HG03064 (cell line): ENCODE measurements at regions not wholly inside any gene's neighbourhood (a gene's known extent, or its start where the extent isn't known, plus 50 kb on each side); places are given as distances from the start of the nearest gene placed in this dataset.
"Not testable (repeated sequence)": the region's sequence is repeated elsewhere in the genome, so short reads cannot be mapped to it uniquely, and the experiment has no call there.

Source experiments
- ATAC-seq: cut with Tn5 transposase; IDR thresholded peaks from one replicate; pipeline ENCODE4 v1.9.1; 2021; ENCODE audit warnings: low read depth; ENCODE audit not compliant: unreplicated experiment

GRCh38 chr10:2895594-2896196 is 171.7 kb upstream of the PFKP start:
- no peak for ATAC-seq

DNA sequence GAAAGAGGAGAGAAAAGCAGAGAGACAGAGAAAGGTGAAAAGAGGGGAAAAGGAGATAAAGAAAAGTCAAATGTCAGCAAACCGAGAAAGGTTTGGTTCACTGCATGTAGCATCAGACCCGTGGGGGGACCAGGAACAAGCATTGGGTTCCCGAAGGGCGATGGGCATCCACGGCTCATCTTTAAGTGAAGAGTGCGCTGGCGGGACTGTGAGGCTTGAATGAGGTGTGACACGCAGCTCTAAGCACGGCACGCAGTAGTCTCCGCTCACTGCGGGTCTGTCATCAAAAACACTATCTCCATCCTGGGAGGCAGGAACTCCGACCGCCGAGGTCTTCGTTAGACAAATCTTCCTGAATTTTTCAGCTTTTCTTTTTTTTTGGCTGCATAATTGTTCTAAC is 173.4 kb upstream of the PFKP start:
- no peak for ATAC-seq

DNA sequence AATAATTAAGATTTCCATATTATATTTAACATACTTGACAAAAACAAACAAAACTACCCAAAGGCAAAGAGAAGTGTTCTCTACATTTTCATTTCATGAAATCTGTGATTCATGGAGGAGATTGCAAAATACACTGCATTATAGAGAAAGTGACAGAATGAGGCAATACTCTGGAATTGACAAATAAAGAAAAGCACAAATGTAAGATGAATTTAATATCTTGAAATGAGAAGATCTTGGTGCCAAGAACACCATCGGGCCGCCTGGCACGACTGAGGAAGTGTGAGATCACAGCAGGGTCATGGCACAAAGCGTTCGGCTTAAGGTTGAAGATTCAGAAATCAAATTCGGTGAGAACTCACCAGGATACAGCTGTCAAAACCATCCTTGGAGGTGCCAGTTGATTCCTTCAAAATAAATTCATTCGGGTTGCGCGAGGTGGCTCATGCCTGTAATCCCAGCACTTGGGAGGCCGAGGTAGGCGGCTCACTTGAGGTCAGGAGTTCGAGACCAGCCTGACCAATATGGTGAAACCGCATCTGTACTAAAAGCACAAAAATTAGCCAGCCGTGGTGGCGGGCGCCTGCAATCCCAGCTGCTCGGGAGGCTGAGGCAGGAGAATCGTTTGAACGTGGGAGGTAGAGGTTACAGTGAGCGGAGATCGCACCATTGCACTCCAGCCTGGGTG is 174.0 kb upstream of the PFKP start:
- ATAC-seq, result no peak

GRCh38 chr10:2891770-2892124 is 175.6 kb upstream of the PFKP start:
- ATAC-seq, result no peak

DNA sequence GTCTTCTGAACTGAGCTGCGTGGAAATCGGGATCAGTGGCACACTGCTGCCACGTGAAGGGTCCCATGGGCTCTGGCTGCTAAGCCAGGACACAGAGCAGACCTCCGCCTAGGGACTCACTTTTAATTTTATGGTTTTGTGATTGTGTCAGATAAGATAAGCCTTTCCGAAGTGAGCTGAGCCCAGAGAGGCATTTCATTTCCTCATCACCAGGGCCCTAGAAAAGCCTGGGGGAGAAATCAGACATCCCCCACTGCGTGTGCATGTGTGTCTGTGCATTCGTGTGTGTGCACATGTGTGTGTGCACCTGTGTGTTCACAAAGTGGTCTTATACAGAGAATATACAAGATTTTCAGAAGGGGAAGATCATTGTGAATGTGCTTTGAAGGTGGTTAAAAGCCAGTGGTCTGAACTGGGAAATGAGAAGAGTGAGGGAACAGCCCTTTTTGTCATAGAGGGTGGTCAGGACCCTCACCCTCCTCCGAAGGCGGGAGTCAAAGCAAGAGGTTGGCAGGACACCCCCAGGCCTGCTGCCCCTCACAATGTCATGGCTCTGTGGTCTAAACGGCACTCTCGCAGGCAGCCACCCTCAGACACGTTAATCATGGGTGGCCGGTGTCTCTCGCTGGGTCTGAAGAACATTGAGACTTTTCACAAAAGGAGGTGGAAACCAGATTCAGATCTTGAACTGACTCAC is 176.1 kb upstream of the PFKP start:
- no peak for ATAC-seq

- no peak for ATAC-seq
These were observed 177.3 kb upstream of the PFKP start for GRCh38 chr10:2890093-2890492.

DNA sequence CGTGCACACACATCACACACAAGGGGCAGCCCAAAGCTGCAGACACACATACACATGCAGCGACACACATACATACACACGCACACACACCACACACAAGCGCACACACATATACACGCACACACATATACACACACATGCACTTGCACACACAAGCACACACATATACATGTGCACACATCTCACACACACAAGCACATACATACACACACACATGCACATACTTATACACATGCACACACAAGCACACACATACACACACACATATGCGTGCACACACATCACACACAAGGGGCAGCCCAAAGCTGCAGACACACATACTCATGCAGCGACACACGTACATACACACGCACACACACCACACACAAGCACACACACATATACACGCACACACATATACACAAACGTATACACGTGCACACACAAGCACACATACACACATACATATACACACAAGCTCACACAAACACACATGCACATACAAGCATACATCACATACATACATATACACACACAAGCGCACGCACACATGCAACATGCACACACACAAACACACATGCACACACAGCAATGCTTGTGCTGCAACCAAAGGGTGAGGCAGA is 178.8 kb upstream of the PFKP start:
- no peak for ATAC-seq

DNA sequence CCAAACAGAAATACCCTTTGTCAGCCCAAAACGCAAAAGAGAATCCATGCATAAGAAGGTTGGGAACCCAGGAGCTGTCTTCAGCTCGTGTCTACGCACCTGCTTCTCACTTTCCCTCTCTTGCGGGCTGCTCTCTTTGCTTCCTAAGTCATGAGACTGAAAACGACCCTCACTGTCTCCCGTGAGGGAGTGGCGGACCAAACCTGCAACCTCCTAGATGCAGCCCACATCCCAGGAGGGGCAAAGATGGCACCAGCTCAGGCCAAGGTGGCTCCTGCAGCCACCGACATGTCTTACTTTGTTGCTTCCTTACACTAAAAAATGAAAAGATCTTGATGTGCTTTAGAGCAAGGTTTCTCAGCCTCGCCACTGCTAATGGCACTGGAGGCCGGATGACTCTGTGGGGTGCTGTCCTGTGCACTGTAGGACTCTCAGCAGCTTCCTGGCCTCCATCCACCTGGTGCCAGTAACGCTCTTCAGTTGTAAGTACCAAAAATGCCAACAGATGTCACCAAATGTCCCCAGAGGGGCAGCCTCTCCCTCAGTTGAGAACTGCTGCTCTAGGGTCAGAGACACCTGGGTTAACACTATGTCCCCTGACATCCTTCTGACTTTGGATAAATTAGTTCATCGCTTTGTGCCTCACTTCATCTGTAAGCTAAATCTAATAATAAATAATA is 179.8 kb upstream of the PFKP start:
- ATAC-seq, result no peak

DNA sequence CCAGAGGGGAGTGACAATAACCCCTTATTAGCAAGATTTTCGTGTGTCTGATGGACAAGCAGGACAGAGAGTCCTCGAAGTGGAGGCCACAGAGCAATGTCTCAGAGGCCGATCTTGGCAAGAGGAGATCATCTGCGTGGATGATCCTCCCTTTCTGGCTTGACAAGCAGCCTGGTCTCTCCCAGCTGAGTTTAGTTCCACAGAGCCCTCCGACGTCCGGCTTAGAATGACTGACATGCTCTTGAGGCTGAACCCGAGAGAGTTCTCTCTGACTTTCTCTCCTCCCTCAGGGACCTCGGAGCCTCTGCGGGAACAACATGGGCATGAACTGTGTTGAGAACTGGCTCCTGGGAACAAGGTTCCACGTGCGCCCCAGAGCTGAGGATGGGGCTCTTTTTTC is 180.7 kb upstream of the PFKP start:
- ATAC-seq, result no peak

DNA sequence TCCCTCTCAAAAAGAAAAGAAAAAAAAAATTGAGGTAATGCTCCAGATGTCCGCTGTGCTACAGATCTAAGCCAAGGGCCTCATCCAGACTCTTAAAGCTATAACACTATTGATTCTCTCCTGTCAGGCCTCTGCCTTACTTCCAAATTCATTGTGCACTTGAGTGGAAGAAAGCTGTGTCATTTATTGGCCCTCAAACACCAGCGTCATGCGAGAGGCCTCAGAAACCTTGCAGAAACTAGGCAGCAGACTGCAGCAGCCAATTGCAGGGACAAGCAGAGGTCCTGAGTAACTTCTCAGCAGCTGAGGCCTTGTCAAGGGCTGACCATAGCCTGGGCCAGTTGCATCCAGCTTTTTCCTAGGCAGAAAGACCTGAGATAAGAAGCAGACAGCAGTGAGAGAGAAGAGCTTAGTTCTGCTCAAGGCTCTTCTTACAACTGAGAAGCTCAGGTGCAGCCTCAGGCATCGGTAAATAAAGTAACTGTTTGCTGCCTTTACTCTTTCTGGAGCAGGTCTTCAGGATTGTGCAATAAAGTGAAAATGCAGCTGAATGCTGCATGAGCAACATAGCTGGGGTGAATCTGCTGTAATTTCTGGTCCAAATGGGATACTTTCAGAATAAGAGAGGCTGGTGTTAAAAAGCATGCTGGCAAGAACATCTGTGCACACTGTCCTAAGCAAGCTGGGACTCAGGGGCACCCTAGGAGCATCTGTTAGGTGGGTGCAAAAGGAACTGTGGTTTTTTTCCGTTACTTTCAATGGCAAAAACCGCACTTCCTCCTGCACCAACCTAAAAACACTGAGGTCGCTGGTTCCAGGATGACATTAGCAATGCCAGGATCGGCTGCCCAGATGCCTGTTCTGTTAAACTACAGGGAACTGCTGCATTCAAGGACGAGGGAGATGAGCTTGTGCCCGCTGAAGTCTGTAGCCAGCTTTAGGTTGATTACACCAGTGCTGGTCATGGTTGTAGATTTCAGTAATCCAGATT is 181.8 kb upstream of the PFKP start:
- ATAC-seq, result no peak

- ATAC-seq, result not testable (repeated sequence)
These were observed 183.3 kb upstream of the PFKP start for GRCh38 chr10:2883983-2884540.

DNA sequence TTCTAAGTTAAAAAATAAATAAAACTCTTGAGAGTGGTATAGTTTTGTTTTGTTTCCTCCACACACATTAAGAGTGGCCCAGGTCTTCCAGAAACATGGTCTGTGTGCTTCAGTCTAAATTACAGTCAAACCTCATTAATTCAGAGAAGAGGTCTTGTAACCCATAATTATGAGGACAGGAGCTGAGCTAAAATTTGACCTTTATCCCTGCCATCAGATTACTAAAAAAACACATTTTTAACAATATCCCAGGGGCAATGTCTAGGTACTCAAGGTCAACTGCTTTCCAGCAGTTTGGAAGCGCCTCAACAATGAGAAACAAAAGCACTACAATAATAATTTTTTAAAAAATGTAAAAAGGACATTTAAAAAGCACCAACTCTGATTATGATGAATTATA is 184.1 kb upstream of the PFKP start:
- ATAC-seq, result no peak

DNA sequence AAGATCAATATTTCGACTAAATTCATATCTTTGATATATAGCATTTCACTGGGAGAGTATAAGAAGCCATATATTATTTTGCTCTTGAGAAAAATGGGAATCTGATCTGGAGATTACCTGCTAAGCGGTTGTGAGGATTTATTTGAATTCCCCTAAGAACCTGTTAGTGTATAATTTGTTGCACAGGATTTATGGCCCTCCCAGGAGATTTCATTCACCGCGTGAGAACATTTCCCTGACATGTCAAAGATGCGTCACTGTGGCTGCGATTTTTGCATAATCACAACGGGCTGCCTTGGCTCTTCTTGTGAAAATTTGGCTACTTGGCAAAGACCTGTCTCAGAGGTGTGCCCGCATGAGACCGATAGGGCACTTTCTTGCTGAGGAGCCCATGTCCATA is 184.7 kb upstream of the PFKP start:
- no peak for ATAC-seq

GRCh38 chr10:2881720-2882620 is 185.4 kb upstream of the PFKP start:
- ATAC-seq, result no peak

DNA sequence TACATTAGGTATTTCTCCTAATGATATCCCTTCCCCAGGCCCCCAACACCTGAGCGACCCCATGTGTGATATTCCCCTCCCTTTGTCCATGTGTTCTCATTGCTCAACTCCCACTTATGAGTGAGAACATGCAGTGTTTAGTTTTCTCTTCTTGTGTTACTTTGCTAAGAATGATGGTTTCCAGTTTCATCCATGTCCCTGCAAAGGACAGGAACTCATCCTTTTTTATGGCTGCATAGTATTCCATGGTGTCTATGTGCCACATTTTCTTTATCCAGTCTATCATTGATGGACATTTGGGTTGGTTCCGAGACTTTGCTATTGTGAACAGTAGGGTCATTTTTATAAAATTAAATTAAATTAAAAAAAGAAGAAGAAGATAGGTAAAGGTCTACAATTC is 187.3 kb upstream of the PFKP start:
- ATAC-seq, result not testable (repeated sequence)

- ATAC-seq, result no peak
These were observed 188.5 kb upstream of the PFKP start for GRCh38 chr10:2878818-2879217.

DNA sequence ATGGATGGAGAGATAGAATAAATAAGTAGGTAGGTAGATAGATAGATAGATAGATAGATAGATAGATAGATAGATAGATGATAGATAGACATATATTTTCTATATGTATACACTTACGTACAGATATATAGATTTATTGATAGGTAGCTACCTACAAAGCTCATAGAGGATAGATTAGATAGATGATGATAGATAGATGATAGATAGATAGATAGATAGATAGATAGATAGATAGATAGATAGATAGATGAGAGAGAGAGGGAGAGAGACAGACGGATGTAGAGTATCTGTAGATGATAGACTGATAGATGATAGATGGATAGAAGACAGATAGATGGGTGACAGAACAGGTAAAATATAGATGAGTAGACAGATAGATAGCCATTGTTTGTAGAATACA is 191.3 kb upstream of the PFKP start:
- ATAC-seq, result no peak

- no peak for ATAC-seq
These were observed 192.4 kb upstream of the PFKP start for GRCh38 chr10:2874963-2875362.

- ATAC-seq, result no peak
These were observed 193.6 kb upstream of the PFKP start for GRCh38 chr10:2873769-2874168.
